Gastroesophageal sphincter (tissue), 3 donors: ENCODE measurements at regions not wholly inside any gene's neighbourhood (a gene's known extent, or its start where the extent isn't known, plus 50 kb on each side); places are given as distances from the start of the nearest gene placed in this dataset.

ENCODE experiments used
- EP300 ChIP-seq: sonication (generic); formaldehyde crosslinking; IDR thresholded peaks from one replicate; pipeline ENCODE4 v1.6.1; 2017; ENCODE audit warnings: antibody characterized with exemption, mild to moderate bottlenecking
- POLR2A ChIP-seq, 2 donors: fragments of 450-650 bp; IDR thresholded peaks; one replicate each; pipeline ENCODE4 v1.6.1; 2017; ENCODE audit warnings: antibody characterized with exemption in 2 of 2, mild to moderate bottlenecking in 2 of 2, moderate library complexity in 1 of 2
- POLR2AphosphoS5 ChIP-seq: sonication (generic); formaldehyde crosslinking; IDR thresholded peaks from one replicate; pipeline ENCODE4 v1.6.1; 2017; ENCODE audit warnings: antibody characterized with exemption
- TF ChIP-seq, protein P1 (sequence below), 4 experiments: fragments of 200-600 bp in 2 of 4; fragments of 450-650 bp in 2 of 4; sonication (generic) in 1 of 4; IDR thresholded peaks; one replicate each; pipeline ENCODE4 v1.5.1; 2017 to 2019; ENCODE audit warnings: antibody characterized with exemption in 4 of 4, mild to moderate bottlenecking in 2 of 4, moderate library complexity in 2 of 4

DNA sequence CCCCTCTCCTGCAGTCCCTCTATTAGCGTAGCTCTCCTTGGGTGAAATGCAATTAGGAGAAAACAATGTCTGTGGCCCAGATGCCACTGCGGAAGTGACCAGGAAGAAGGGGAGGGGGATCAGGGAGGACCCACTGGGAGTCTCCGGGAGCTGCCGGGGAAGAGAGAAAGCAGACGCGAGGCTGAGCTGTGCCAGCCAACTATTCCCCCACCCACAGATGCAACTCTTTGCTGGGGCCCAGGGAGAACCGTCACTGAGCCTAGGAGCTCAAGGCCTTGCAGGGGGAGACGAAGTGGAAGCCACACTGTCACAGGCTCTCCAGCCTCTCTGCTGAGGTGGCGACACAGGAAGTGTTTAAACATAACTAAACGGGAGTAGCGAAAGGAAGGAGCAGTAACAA lies 149.2 kb downstream of the BCOR start:
- no peak for TF ChIP-seq POLR2AphosphoS5
- TF ChIP-seq EP300, result no peak
- TF ChIP-seq, protein P1, sequence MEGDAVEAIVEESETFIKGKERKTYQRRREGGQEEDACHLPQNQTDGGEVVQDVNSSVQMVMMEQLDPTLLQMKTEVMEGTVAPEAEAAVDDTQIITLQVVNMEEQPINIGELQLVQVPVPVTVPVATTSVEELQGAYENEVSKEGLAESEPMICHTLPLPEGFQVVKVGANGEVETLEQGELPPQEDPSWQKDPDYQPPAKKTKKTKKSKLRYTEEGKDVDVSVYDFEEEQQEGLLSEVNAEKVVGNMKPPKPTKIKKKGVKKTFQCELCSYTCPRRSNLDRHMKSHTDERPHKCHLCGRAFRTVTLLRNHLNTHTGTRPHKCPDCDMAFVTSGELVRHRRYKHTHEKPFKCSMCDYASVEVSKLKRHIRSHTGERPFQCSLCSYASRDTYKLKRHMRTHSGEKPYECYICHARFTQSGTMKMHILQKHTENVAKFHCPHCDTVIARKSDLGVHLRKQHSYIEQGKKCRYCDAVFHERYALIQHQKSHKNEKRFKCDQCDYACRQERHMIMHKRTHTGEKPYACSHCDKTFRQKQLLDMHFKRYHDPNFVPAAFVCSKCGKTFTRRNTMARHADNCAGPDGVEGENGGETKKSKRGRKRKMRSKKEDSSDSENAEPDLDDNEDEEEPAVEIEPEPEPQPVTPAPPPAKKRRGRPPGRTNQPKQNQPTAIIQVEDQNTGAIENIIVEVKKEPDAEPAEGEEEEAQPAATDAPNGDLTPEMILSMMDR (IDR thresholded peaks at IDR 0.05), result no peak
- no peak for TF ChIP-seq POLR2A (IDR thresholded peaks at IDR 0.05)
